Smooth muscle cell (in vitro differentiated cells): ENCODE measurements at regions not wholly inside any gene's neighbourhood (a gene's known extent, or its start where the extent isn't known, plus 50 kb on each side); places are given as distances from the start of the nearest gene placed in this dataset.

Experiments used
- DNase-seq: peaks from one replicate; lab custom pipeline; 2025; ENCODE audit not compliant: unreplicated experiment; lab: John Stamatoyannopoulos, UW
- H2AFZ ChIP-seq: fragments of 200-600 bp; sonication (generic); 2 replicates; pipeline ENCODE4 v1.6.0; 2016; ENCODE audit warnings: antibody characterized with exemption, low read depth, mild to moderate bottlenecking
- H3F3A ChIP-seq: fragments of 200-600 bp; sonication (generic); 2 replicates; pipeline ENCODE4 v1.6.0; 2017; ENCODE audit warnings: antibody characterized with exemption, low read depth
- H3K27ac ChIP-seq: fragments of 200-600 bp; sonication (generic); 2 replicates; pipeline ENCODE4 v1.5.1; 2016; ENCODE audit warnings: low read depth, mild to moderate bottlenecking
- H3K27me3 ChIP-seq: fragments of 200-600 bp; sonication (generic); 2 replicates; pipeline ENCODE4 v1.6.1; 2016; ENCODE audit warnings: low read depth, mild to moderate bottlenecking
- H3K36me3 ChIP-seq: fragments of 200-600 bp; sonication (generic); 2 replicates; pipeline ENCODE4 v1.5.1; 2016; ENCODE audit warnings: low read depth
- H3K4me1 ChIP-seq: fragments of 200-600 bp; sonication (generic); 2 replicates; pipeline ENCODE4 v1.5.1; 2016; ENCODE audit warnings: low read depth
- H3K4me2 ChIP-seq: fragments of 200-600 bp; sonication (generic); 2 replicates; pipeline ENCODE4 v1.6.0; 2016; ENCODE audit warnings: mild to moderate bottlenecking
- H3K4me3 ChIP-seq: fragments of 200-600 bp; sonication (generic); 2 replicates; pipeline ENCODE4 v1.5.1; 2016; ENCODE audit warnings: mild to moderate bottlenecking
- H3K79me2 ChIP-seq: fragments of 200-600 bp; sonication (generic); 2 replicates; pipeline ENCODE4 v1.6.0; 2016; ENCODE audit warnings: low read depth, mild to moderate bottlenecking
- H3K9ac ChIP-seq: fragments of 200-600 bp; sonication (generic); 2 replicates; pipeline ENCODE4 v1.6.0; 2016; ENCODE audit warnings: low read depth
- H3K9me3 ChIP-seq: fragments of 200-600 bp; sonication (generic); replicated peaks from 2 replicates; pipeline ENCODE4 v1.5.1; 2016; ENCODE audit warnings: low read depth
- H4K20me1 ChIP-seq: fragments of 200-600 bp; sonication (generic); 2 replicates; pipeline ENCODE4 v1.6.0; 2016; ENCODE audit warnings: low read depth
- WGBS: methylation state at CpG from one replicate; pipeline ENCODE4 v1.1.7; 2016; ENCODE audit warnings: low lambda C conversion rate; 5-methylcytosine and 5-hydroxymethylcytosine counted together
- TF ChIP-seq, protein P1 (sequence below): fragments of 200-600 bp; sonication (generic); IDR thresholded peaks from 2 replicates; pipeline ENCODE4 v1.5.1; 2017; ENCODE audit warnings: borderline replicate concordance, mild to moderate bottlenecking, antibody characterized with exemption; ENCODE audit not compliant: insufficient read depth, poor library complexity, severe bottlenecking

DNA sequence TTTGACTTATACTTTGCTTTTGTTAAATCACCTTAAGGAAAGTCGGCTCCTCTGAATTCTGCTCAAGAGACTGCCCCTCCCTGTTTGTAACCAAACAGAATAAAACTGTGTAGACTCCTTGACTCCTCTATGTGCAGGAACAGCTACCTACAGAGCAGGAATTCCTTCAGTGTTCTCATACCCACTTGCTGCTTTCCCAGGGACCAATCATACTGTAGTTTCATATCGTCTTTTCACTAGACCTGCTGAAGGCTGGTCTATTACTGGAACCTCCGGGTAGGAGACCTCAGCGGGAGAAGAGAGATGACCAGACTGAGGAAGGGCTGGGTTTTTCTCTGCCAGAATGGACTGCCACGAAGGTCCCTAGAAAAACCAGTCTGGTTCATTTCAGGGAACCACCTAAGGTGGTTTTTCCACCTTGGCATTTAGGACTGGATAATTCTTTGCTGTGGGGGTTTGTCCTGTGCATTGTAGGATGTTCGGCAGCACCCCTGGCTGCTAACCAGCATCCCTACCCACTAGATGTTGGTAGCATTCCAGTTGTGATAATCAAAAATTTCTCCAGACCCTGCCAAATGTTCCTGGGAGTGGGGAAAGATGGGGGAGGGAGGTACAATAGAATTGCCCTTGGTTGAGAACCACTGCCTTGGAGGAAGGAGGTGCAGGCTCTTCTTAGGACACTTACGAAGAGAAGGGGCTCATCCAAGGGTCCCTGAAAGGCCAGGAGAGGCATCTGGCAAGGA is 80.5 kb downstream of the DNAAF9 start:
- no peak overlapping the region for H3K27ac ChIP-seq
- no peak for DNase-seq
- H3K27me3 ChIP-seq = no peaks in the 10 kb centered on the region
- H3K4me2 ChIP-seq = no peak overlapping the region
- no peaks in the 10 kb centered on the region for H3K4me1 ChIP-seq
- H2AFZ ChIP-seq = no peak overlapping the region
- no peaks in the 10 kb centered on the region for H3K79me2 ChIP-seq
- TF ChIP-seq, protein P1, sequence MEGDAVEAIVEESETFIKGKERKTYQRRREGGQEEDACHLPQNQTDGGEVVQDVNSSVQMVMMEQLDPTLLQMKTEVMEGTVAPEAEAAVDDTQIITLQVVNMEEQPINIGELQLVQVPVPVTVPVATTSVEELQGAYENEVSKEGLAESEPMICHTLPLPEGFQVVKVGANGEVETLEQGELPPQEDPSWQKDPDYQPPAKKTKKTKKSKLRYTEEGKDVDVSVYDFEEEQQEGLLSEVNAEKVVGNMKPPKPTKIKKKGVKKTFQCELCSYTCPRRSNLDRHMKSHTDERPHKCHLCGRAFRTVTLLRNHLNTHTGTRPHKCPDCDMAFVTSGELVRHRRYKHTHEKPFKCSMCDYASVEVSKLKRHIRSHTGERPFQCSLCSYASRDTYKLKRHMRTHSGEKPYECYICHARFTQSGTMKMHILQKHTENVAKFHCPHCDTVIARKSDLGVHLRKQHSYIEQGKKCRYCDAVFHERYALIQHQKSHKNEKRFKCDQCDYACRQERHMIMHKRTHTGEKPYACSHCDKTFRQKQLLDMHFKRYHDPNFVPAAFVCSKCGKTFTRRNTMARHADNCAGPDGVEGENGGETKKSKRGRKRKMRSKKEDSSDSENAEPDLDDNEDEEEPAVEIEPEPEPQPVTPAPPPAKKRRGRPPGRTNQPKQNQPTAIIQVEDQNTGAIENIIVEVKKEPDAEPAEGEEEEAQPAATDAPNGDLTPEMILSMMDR = no peak
- H3K36me3 ChIP-seq = peaks cover 10% of the 10 kb centered on the region
- WGBS = 94% methylated on average over 7 of the region's 7 CpGs
- H3K9me3 ChIP-seq = no peaks in the 10 kb centered on the region
- no peak overlapping the region for H3K4me3 ChIP-seq
- no peaks in the 10 kb centered on the region for H4K20me1 ChIP-seq
- H3K9ac ChIP-seq = no peak overlapping the region
- no peaks in the 10 kb centered on the region for H3F3A ChIP-seq

DNA sequence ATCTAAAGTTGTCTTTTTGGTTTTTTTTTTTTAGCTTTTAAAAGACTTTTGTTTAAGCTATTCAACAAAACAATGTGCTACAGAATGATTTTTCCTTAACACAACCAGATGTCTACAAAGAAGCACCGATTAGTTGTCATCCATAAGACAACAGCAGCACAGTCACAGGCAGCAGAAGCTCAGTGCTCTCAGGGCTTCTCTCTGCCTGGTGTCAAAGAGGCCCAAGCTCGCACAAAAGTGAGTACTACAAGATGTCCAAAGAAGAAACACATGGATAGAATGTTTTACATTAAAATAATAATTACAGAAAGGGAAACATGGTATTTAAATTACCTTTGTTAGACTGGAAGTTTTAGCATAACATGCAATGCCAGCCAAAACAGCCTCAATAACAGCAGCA is 81.6 kb downstream of the DNAAF9 start:
- no peak for DNase-seq
- H3K9ac ChIP-seq = no peak overlapping the region
- H2AFZ ChIP-seq = no peak overlapping the region
- no peak overlapping the region for H3K4me2 ChIP-seq
- TF ChIP-seq, protein P1 = no peak
- no peaks in the 10 kb centered on the region for H3K79me2 ChIP-seq
- no peak overlapping the region for H3K4me3 ChIP-seq
- no peaks in the 10 kb centered on the region for H3F3A ChIP-seq
- no peak overlapping the region for H3K27ac ChIP-seq
- no peaks in the 10 kb centered on the region for H4K20me1 ChIP-seq
- H3K27me3 ChIP-seq = no peaks in the 10 kb centered on the region
- 98% methylated on average over 2 of the region's 2 CpGs for WGBS
- H3K36me3 ChIP-seq = peaks cover 4% of the 10 kb centered on the region
- H3K9me3 ChIP-seq = no peaks in the 10 kb centered on the region
- H3K4me1 ChIP-seq = no peaks in the 10 kb centered on the region

DNA sequence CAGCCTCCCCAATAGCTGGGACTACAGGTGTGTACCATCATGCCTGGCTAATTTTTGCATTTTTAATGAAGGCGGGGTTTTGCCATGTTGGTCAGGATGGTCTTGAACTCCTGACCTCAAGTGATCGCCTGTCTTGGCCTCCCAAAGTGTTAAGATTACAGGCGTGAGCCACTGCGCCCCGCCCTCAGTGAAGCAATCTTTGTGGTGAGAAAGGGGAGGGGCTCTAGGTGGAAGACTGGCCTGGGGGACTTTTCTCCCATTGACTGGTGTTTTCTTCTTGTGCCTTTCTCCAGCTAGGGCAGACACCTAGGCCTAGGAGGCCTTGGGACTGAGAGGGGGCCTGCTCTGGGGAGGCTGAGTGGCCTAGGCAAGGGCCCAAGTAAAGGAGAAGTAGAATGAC is 84.1 kb downstream of the DNAAF9 start:
- DNase-seq = no peak
- H3K4me1 ChIP-seq = no peaks in the 10 kb centered on the region
- no peak overlapping the region for H3K4me2 ChIP-seq
- H2AFZ ChIP-seq = no peak overlapping the region
- no peak overlapping the region for H3K4me3 ChIP-seq
- H3K9ac ChIP-seq = no peak overlapping the region
- 84% methylated on average over 5 of the region's 5 CpGs for WGBS
- H3K9me3 ChIP-seq = no peaks in the 10 kb centered on the region
- no peaks in the 10 kb centered on the region for H3K79me2 ChIP-seq
- H3K27me3 ChIP-seq = no peaks in the 10 kb centered on the region
- peaks cover 4% of the 10 kb centered on the region for H3K36me3 ChIP-seq
- no peaks in the 10 kb centered on the region for H3F3A ChIP-seq
- no peak overlapping the region for H3K27ac ChIP-seq
- TF ChIP-seq, protein P1 = no peak
- no peaks in the 10 kb centered on the region for H4K20me1 ChIP-seq
